ENCODE measurements at regions not wholly inside any gene's neighbourhood (a gene's known extent, or its start where the extent isn't known, plus 50 kb on each side); places are given as distances from the start of the nearest gene placed in this dataset.

GRCh38 chr13:71033026-71033425, 834.0 kb downstream of the DACH1 start:
- Histone ChIP-seq H3K27me3 (ENCODE audit: control insufficient read depth in 1 of 2, insufficient read depth in 2 of 2, low read length in 2 of 2) (no peaks in the 10 kb centered on the region), H3K9ac (ENCODE audit: low read depth in 1 of 2, low read length in 2 of 2) (no peak overlapping the region), H3K4me3 (ENCODE audit: low read depth in 1 of 2, low read length in 2 of 2) (no peak overlapping the region), H3K36me3 (ENCODE audit: control insufficient read depth in 1 of 2, insufficient read depth in 2 of 2, low read length in 2 of 2) (no peaks in the 10 kb centered on the region), H3K4me1 (ENCODE audit: control insufficient read depth in 1 of 2, insufficient read depth in 2 of 2, low read length in 2 of 2) (no peaks in the 10 kb centered on the region), H3K27ac (ENCODE audit: low read depth, low read length) (no peak overlapping the region), H3K9me3 (ENCODE audit: control insufficient read depth in 1 of 2, low read length in 2 of 2) (peaks cover 4 to 10% of the 10 kb centered on the region in 2 donors)

- H3K36me3 ChIP-seq (ENCODE audit: control insufficient read depth in 1 of 2, insufficient read depth in 2 of 2, low read length in 2 of 2) = no peaks in the 10 kb centered on the region
- no peaks in the 10 kb centered on the region for H3K27me3 ChIP-seq (ENCODE audit: control insufficient read depth in 1 of 2, insufficient read depth in 2 of 2, low read length in 2 of 2)
- no peak overlapping the region for H3K4me3 ChIP-seq (ENCODE audit: low read depth in 1 of 2, low read length in 2 of 2)
Observed at GRCh38 chr13:71030784-71031183, 836.2 kb downstream of the DACH1 start.

DNA sequence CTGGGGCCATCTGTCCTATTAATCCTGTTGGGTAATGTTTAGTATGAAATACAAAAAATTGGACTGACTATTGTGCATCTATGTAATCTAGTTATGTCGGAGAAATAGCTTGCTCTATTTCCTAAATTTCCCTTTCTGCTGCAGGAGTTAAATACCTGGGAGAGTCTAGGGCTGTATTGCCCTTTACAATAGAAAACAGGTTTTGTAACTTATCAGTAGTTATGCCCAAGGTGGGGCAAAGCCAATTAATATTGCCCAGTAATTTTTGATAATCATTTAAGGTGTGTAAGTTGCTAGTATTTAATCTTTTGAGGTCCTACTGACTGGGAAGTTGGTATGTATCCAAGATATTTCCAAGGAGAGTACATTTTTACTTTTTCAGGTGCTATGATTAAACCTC, 838.1 kb downstream of the DACH1 start:
- H3K9ac ChIP-seq (ENCODE audit: low read depth in 1 of 2, low read length in 2 of 2) = no peak overlapping the region
- no peak overlapping the region for H3K27ac ChIP-seq (ENCODE audit: low read depth, low read length)
- no peak overlapping the region for H3K4me3 ChIP-seq (ENCODE audit: low read depth in 1 of 2, low read length in 2 of 2)
- H3K9me3 ChIP-seq (ENCODE audit: control insufficient read depth in 1 of 2, low read length in 2 of 2) = peaks cover 10 to 17% of the 10 kb centered on the region in 2 donors
- H3K36me3 ChIP-seq (ENCODE audit: control insufficient read depth in 1 of 2, insufficient read depth in 2 of 2, low read length in 2 of 2) = no peaks in the 10 kb centered on the region
- no peaks in the 10 kb centered on the region for H3K27me3 ChIP-seq (ENCODE audit: control insufficient read depth in 1 of 2, insufficient read depth in 2 of 2, low read length in 2 of 2)
- no peaks in the 10 kb centered on the region for H3K4me1 ChIP-seq (ENCODE audit: control insufficient read depth in 1 of 2, insufficient read depth in 2 of 2, low read length in 2 of 2)

More at GRCh38 chr13:71030784-71031183, 836.2 kb downstream of the DACH1 start:
- Histone ChIP-seq H3K9ac (ENCODE audit: low read depth in 1 of 2, low read length in 2 of 2) (no peak overlapping the region), H3K27ac (ENCODE audit: low read depth, low read length) (no peak overlapping the region), H3K4me1 (ENCODE audit: control insufficient read depth in 1 of 2, insufficient read depth in 2 of 2, low read length in 2 of 2) (no peaks in the 10 kb centered on the region), H3K9me3 (ENCODE audit: control insufficient read depth in 1 of 2, low read length in 2 of 2) (peaks cover 10 to 16% of the 10 kb centered on the region in 2 donors)

GRCh38 chr13:71021825-71022422, 845.1 kb downstream of the DACH1 start:
- H3K4me3 ChIP-seq (ENCODE audit: low read depth in 1 of 2, low read length in 2 of 2) = no peak overlapping the region
- H3K36me3 ChIP-seq (ENCODE audit: control insufficient read depth in 1 of 2, insufficient read depth in 2 of 2, low read length in 2 of 2) = no peaks in the 10 kb centered on the region
- H3K27me3 ChIP-seq (ENCODE audit: control insufficient read depth in 1 of 2, insufficient read depth in 2 of 2, low read length in 2 of 2) = no peaks in the 10 kb centered on the region
- no peak overlapping the region for H3K27ac ChIP-seq (ENCODE audit: low read depth, low read length)
- H3K4me1 ChIP-seq (ENCODE audit: control insufficient read depth in 1 of 2, insufficient read depth in 2 of 2, low read length in 2 of 2) = no peaks in the 10 kb centered on the region
- peaks cover 0 to 4% of the 10 kb centered on the region in 2 donors for H3K9me3 ChIP-seq (ENCODE audit: control insufficient read depth in 1 of 2, low read length in 2 of 2)
- no peak overlapping the region for H3K9ac ChIP-seq (ENCODE audit: low read depth in 1 of 2, low read length in 2 of 2)

- H3K27me3 ChIP-seq (ENCODE audit: control insufficient read depth in 1 of 2, insufficient read depth in 2 of 2, low read length in 2 of 2) = no peaks in the 10 kb centered on the region
- no peaks in the 10 kb centered on the region for H3K36me3 ChIP-seq (ENCODE audit: control insufficient read depth in 1 of 2, insufficient read depth in 2 of 2, low read length in 2 of 2)
- H3K9ac ChIP-seq (ENCODE audit: low read depth in 1 of 2, low read length in 2 of 2) = no peak overlapping the region
- no peaks in the 10 kb centered on the region for H3K4me1 ChIP-seq (ENCODE audit: control insufficient read depth in 1 of 2, insufficient read depth in 2 of 2, low read length in 2 of 2)
- no peak overlapping the region for H3K4me3 ChIP-seq (ENCODE audit: low read depth in 1 of 2, low read length in 2 of 2)
- H3K27ac ChIP-seq (ENCODE audit: low read depth, low read length) = no peak overlapping the region
- H3K9me3 ChIP-seq (ENCODE audit: control insufficient read depth in 1 of 2, low read length in 2 of 2) = no peaks in the 10 kb centered on the region
Observed at GRCh38 chr13:71018995-71019394, 848.0 kb downstream of the DACH1 start.

GRCh38 chr13:71018544-71018943, 848.5 kb downstream of the DACH1 start:
- Histone ChIP-seq H3K4me3 (ENCODE audit: low read depth in 1 of 2, low read length in 2 of 2) (no peak overlapping the region), H3K27me3 (ENCODE audit: control insufficient read depth in 1 of 2, insufficient read depth in 2 of 2, low read length in 2 of 2) (no peaks in the 10 kb centered on the region), H3K36me3 (ENCODE audit: control insufficient read depth in 1 of 2, insufficient read depth in 2 of 2, low read length in 2 of 2) (no peaks in the 10 kb centered on the region), H3K9ac (ENCODE audit: low read depth in 1 of 2, low read length in 2 of 2) (no peak overlapping the region), H3K27ac (ENCODE audit: low read depth, low read length) (no peak overlapping the region), H3K9me3 (ENCODE audit: control insufficient read depth in 1 of 2, low read length in 2 of 2) (no peaks in the 10 kb centered on the region), H3K4me1 (ENCODE audit: control insufficient read depth in 1 of 2, insufficient read depth in 2 of 2, low read length in 2 of 2) (no peaks in the 10 kb centered on the region)

DNA sequence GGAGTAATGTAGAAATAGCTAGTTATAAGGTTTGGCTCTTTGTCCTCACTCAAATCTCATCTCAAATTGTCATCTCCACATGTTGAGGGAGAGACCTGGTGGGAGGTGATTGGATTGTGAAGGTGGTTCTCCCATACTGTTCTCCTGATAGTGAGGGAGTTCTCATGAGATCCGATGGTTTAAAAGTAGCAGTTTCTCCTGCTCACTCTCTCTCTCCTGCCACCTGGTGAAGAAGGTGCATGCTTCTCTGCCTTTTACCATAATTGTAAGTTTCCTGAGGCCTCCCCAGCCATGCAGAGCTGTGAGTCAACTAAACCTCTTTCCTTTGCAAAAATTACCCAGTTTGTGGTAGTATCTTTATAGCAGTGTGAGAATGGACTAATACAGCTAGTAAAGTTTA, 849.4 kb downstream of the DACH1 start:
- H3K9ac ChIP-seq (ENCODE audit: low read depth in 1 of 2, low read length in 2 of 2) = no peak overlapping the region
- no peak overlapping the region for H3K27ac ChIP-seq (ENCODE audit: low read depth, low read length)
- no peaks in the 10 kb centered on the region for H3K9me3 ChIP-seq (ENCODE audit: control insufficient read depth in 1 of 2, low read length in 2 of 2)
- no peaks in the 10 kb centered on the region for H3K27me3 ChIP-seq (ENCODE audit: control insufficient read depth in 1 of 2, insufficient read depth in 2 of 2, low read length in 2 of 2)
- H3K4me3 ChIP-seq (ENCODE audit: low read depth in 1 of 2, low read length in 2 of 2) = no peak overlapping the region
- H3K36me3 ChIP-seq (ENCODE audit: control insufficient read depth in 1 of 2, insufficient read depth in 2 of 2, low read length in 2 of 2) = no peaks in the 10 kb centered on the region
- no peaks in the 10 kb centered on the region for H3K4me1 ChIP-seq (ENCODE audit: control insufficient read depth in 1 of 2, insufficient read depth in 2 of 2, low read length in 2 of 2)

- no peaks in the 10 kb centered on the region for H3K4me1 ChIP-seq (ENCODE audit: control insufficient read depth in 1 of 2, insufficient read depth in 2 of 2, low read length in 2 of 2)
- H3K9me3 ChIP-seq (ENCODE audit: control insufficient read depth in 1 of 2, low read length in 2 of 2) = no peaks in the 10 kb centered on the region
- H3K27ac ChIP-seq (ENCODE audit: low read depth, low read length) = no peak overlapping the region
- no peaks in the 10 kb centered on the region for H3K36me3 ChIP-seq (ENCODE audit: control insufficient read depth in 1 of 2, insufficient read depth in 2 of 2, low read length in 2 of 2)
- H3K9ac ChIP-seq (ENCODE audit: low read depth in 1 of 2, low read length in 2 of 2) = no peak overlapping the region
- no peaks in the 10 kb centered on the region for H3K27me3 ChIP-seq (ENCODE audit: control insufficient read depth in 1 of 2, insufficient read depth in 2 of 2, low read length in 2 of 2)
- no peak overlapping the region for H3K4me3 ChIP-seq (ENCODE audit: low read depth in 1 of 2, low read length in 2 of 2)
Observed at GRCh38 chr13:71015516-71015915, 851.5 kb downstream of the DACH1 start.

DNA sequence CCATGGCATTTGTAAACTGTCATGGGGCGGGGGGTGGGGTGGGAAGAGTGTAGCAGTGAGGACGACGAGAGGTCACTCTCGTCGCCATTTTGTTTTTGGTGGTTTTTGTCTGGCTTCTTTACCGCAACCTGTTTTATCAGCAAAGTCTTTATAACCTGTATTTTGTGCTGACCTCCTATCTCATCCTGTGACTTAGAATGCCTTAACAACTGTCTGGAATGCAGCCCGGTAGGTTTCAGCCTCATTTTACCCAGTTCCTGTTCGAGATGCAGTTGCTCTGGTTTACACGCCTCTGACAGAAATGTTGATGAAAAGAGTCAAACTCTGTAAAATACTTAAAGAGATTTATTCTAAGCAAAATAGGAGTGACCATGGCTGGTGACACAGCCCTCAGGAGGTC, 852.0 kb downstream of the DACH1 start:
- peak overlapping the region; percentile 20 to 24 for H3K4me3 ChIP-seq (ENCODE audit: low read depth in 1 of 2, low read length in 2 of 2)
- H3K9me3 ChIP-seq (ENCODE audit: control insufficient read depth in 1 of 2, low read length in 2 of 2) = no peaks in the 10 kb centered on the region
- H3K27me3 ChIP-seq (ENCODE audit: control insufficient read depth in 1 of 2, insufficient read depth in 2 of 2, low read length in 2 of 2) = no peaks in the 10 kb centered on the region
- no peak overlapping the region for H3K27ac ChIP-seq (ENCODE audit: low read depth, low read length)
- H3K9ac ChIP-seq (ENCODE audit: low read depth in 1 of 2, low read length in 2 of 2) = no peak overlapping the region
- H3K36me3 ChIP-seq (ENCODE audit: control insufficient read depth in 1 of 2, insufficient read depth in 2 of 2, low read length in 2 of 2) = no peaks in the 10 kb centered on the region
- no peaks in the 10 kb centered on the region for H3K4me1 ChIP-seq (ENCODE audit: control insufficient read depth in 1 of 2, insufficient read depth in 2 of 2, low read length in 2 of 2)

- H3K27ac ChIP-seq (ENCODE audit: low read depth, low read length) = no peak overlapping the region
- H3K36me3 ChIP-seq (ENCODE audit: control insufficient read depth in 1 of 2, insufficient read depth in 2 of 2, low read length in 2 of 2) = no peaks in the 10 kb centered on the region
- no peak overlapping the region for H3K9ac ChIP-seq (ENCODE audit: low read depth in 1 of 2, low read length in 2 of 2)
Observed at GRCh38 chr13:71005919-71006318, 861.1 kb downstream of the DACH1 start.

DNA sequence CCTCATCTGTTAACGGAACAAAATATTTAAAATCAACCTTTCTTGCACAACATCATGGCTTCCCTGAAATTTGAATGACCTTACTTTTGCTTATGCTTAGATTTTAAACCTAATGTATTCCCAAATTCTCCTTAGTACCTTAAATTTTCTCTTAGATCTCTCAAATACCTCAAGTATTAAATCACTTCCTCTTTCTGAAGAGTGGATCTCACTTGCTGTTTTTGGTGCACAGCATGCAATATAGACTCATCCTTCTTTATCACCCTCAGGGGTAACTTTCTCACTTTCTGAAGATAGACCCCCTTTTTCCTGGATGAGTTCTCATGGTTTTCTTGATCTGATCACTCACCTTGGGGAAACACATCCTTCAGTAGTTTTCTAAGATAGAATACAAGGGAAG, 871.7 kb downstream of the DACH1 start:
- Histone ChIP-seq H3K4me1 (ENCODE audit: control insufficient read depth in 1 of 2, insufficient read depth in 2 of 2, low read length in 2 of 2) (no peaks in the 10 kb centered on the region), H3K4me3 (ENCODE audit: low read depth in 1 of 2, low read length in 2 of 2) (no peak overlapping the region), H3K36me3 (ENCODE audit: control insufficient read depth in 1 of 2, insufficient read depth in 2 of 2, low read length in 2 of 2) (no peaks in the 10 kb centered on the region), H3K9ac (ENCODE audit: low read depth in 1 of 2, low read length in 2 of 2) (no peak overlapping the region), H3K27ac (ENCODE audit: low read depth, low read length) (no peak overlapping the region), H3K27me3 (ENCODE audit: control insufficient read depth in 1 of 2, insufficient read depth in 2 of 2, low read length in 2 of 2) (no peaks in the 10 kb centered on the region), H3K9me3 (ENCODE audit: control insufficient read depth in 1 of 2, low read length in 2 of 2) (no peaks in the 10 kb centered on the region)

More at GRCh38 chr13:71005919-71006318, 861.1 kb downstream of the DACH1 start:
- no peaks in the 10 kb centered on the region for H3K9me3 ChIP-seq (ENCODE audit: control insufficient read depth in 1 of 2, low read length in 2 of 2)
- no peaks in the 10 kb centered on the region for H3K4me1 ChIP-seq (ENCODE audit: control insufficient read depth in 1 of 2, insufficient read depth in 2 of 2, low read length in 2 of 2)
- no peak overlapping the region for H3K4me3 ChIP-seq (ENCODE audit: low read depth in 1 of 2, low read length in 2 of 2)
- H3K27me3 ChIP-seq (ENCODE audit: control insufficient read depth in 1 of 2, insufficient read depth in 2 of 2, low read length in 2 of 2) = no peaks in the 10 kb centered on the region
